Neural cell (in vitro differentiated cells): ENCODE measurements at regions not wholly inside any gene's neighbourhood (a gene's known extent, or its start where the extent isn't known, plus 50 kb on each side); places are given as distances from the start of the nearest gene placed in this dataset.

Experiments
- H2AFZ ChIP-seq: fragments of 200-600, 300-800 bp; sonication (generic), shearing (Covaris generic); 2 replicates; pipeline ENCODE4 v1.6.0; 2014; ENCODE audit warnings: low read depth, mild to moderate bottlenecking, antibody characterized with exemption, low read length, moderate library complexity
- H3F3A ChIP-seq: fragments of 200-600 bp; shearing (Covaris generic); 2 replicates; pipeline ENCODE4 v1.6.1; 2016; ENCODE audit warnings: mild to moderate bottlenecking, moderate library complexity, mixed read lengths, antibody characterized with exemption, low read length; ENCODE audit not compliant: insufficient read depth, poor library complexity, severe bottlenecking
- H3K27ac ChIP-seq: fragments of 200-600, 300-800 bp; sonication (generic), shearing (Covaris generic); 2 replicates; pipeline ENCODE4 v1.5.1; 2014; ENCODE audit warnings: mild to moderate bottlenecking, low read length, moderate library complexity
- H3K27me3 ChIP-seq: fragments of 300-800, 200-600 bp; sonication (generic), shearing (Covaris generic); 2 replicates; pipeline ENCODE4 v1.6.0; 2014; ENCODE audit warnings: mild to moderate bottlenecking, low read depth, low read length, moderate library complexity; ENCODE audit not compliant: insufficient read depth
- H3K36me3 ChIP-seq: fragments of 300-800, 200-600 bp; sonication (generic), shearing (Covaris generic); 2 replicates; pipeline ENCODE4 v1.5.1; 2014; ENCODE audit warnings: mild to moderate bottlenecking, antibody characterized with exemption, low read length, moderate library complexity; ENCODE audit not compliant: insufficient read depth
- H3K4me2 ChIP-seq: fragments of 300-800, 200-600 bp; sonication (generic), shearing (Covaris generic); 2 replicates; pipeline ENCODE4 v1.6.0; 2014; ENCODE audit warnings: mild to moderate bottlenecking, low read length
- H3K4me3 ChIP-seq: fragments of 300-800, 200-600 bp; sonication (generic), shearing (Covaris generic); 2 replicates; pipeline ENCODE4 v1.5.1; 2014; ENCODE audit warnings: mild to moderate bottlenecking, low read length, moderate library complexity
- H3K79me2 ChIP-seq: fragments of 200-600 bp; shearing (Covaris generic); replicated peaks from 2 replicates; pipeline ENCODE4 v1.6.0; 2014; ENCODE audit warnings: mild to moderate bottlenecking, low read length, moderate library complexity; ENCODE audit not compliant: insufficient read depth
- H3K9ac ChIP-seq: fragments of 300-800, 200-600 bp; sonication (generic), shearing (Covaris generic); 2 replicates; pipeline ENCODE4 v1.6.1; 2016; ENCODE audit warnings: mild to moderate bottlenecking, low read length, mixed read lengths
- H3K9me2 ChIP-seq: fragments of 200-600 bp; shearing (Covaris generic); 2 replicates; pipeline ENCODE4 v1.6.1; 2016; ENCODE audit warnings: mild to moderate bottlenecking, low read length, mixed read lengths; ENCODE audit not compliant: insufficient read depth
- H3K9me3 ChIP-seq: fragments of 200-600, 300-800 bp; sonication (generic), shearing (Covaris generic); 2 replicates; pipeline ENCODE4 v1.6.1; 2016; ENCODE audit warnings: mild to moderate bottlenecking, mixed run types, low read length, moderate library complexity, mixed read lengths
- H4K20me1 ChIP-seq: fragments of 200-600 bp; shearing (Covaris generic); 2 replicates; pipeline ENCODE4 v1.6.1; 2016; ENCODE audit warnings: mild to moderate bottlenecking, mixed run types; ENCODE audit not compliant: insufficient read depth
- EP300 ChIP-seq: fragments of 450-650 bp; conservative IDR thresholded peaks from 2 replicates; pipeline ENCODE4 v1.6.1; 2014; ENCODE audit warnings: antibody characterized with exemption, mild to moderate bottlenecking, moderate library complexity; ENCODE audit not compliant: poor library complexity, severe bottlenecking
- EZH2 ChIP-seq: fragments of 200-600, 300-800 bp; shearing (Covaris generic), sonication (generic); IDR thresholded peaks from 2 replicates; pipeline ENCODE4 v1.6.1; 2014; ENCODE audit warnings: antibody characterized with exemption, low read length, borderline replicate concordance, mild to moderate bottlenecking; ENCODE audit not compliant: insufficient read depth, poor library complexity, severe bottlenecking
- POLR2AphosphoS5 ChIP-seq: IDR thresholded peaks from 2 replicates; pipeline ENCODE4 v1.6.1; 2012
- SMC3 ChIP-seq: fragments of 450-650 bp; conservative IDR thresholded peaks from 2 replicates; pipeline ENCODE4 v1.6.1; 2014; ENCODE audit warnings: antibody characterized with exemption, mild to moderate bottlenecking, moderate library complexity; ENCODE audit not compliant: poor library complexity
- TAF1 ChIP-seq: IDR thresholded peaks from 2 replicates; pipeline ENCODE4 v1.6.1; 2012; ENCODE audit warnings: low read depth
- TF ChIP-seq, protein P1 (sequence below): IDR thresholded peaks from 2 replicates; pipeline ENCODE4 v1.6.1; 2012; ENCODE audit warnings: borderline replicate concordance
- TF ChIP-seq, protein P2 (sequence below): fragments of 450-650 bp; IDR thresholded peaks from 2 replicates; pipeline ENCODE4 v1.5.1; 2014; ENCODE audit warnings: antibody characterized with exemption, mild to moderate bottlenecking, moderate library complexity; ENCODE audit not compliant: poor library complexity, severe bottlenecking

DNA sequence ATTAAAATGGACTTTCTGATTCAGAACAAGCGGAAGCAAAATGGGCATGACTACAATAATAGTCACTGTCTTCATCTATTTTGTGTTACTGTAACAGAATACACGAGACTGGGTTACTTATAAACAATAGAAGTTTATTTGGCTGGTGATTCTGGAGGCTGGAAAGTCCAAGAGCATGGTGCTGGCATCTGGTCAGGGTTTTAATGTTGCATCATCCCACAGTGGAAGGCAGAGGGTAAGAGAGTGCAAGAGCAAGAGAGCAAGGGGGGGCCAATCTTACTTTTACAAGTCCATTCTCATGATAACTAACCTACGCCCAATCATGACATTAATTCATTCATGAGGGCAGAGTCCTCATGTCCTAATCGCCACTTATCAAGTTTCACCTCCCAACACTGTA is 189.2 kb downstream of the TOX3 start:
- H3K9ac ChIP-seq = no peak overlapping the region
- TF ChIP-seq, protein P1, sequence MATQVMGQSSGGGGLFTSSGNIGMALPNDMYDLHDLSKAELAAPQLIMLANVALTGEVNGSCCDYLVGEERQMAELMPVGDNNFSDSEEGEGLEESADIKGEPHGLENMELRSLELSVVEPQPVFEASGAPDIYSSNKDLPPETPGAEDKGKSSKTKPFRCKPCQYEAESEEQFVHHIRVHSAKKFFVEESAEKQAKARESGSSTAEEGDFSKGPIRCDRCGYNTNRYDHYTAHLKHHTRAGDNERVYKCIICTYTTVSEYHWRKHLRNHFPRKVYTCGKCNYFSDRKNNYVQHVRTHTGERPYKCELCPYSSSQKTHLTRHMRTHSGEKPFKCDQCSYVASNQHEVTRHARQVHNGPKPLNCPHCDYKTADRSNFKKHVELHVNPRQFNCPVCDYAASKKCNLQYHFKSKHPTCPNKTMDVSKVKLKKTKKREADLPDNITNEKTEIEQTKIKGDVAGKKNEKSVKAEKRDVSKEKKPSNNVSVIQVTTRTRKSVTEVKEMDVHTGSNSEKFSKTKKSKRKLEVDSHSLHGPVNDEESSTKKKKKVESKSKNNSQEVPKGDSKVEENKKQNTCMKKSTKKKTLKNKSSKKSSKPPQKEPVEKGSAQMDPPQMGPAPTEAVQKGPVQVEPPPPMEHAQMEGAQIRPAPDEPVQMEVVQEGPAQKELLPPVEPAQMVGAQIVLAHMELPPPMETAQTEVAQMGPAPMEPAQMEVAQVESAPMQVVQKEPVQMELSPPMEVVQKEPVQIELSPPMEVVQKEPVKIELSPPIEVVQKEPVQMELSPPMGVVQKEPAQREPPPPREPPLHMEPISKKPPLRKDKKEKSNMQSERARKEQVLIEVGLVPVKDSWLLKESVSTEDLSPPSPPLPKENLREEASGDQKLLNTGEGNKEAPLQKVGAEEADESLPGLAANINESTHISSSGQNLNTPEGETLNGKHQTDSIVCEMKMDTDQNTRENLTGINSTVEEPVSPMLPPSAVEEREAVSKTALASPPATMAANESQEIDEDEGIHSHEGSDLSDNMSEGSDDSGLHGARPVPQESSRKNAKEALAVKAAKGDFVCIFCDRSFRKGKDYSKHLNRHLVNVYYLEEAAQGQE = no peak
- TF ChIP-seq EZH2 = no peak
- no peaks in the 10 kb centered on the region for H3K36me3 ChIP-seq
- no peak overlapping the region for H3K4me3 ChIP-seq
- H3K9me3 ChIP-seq = no peaks in the 10 kb centered on the region
- no peak overlapping the region for H2AFZ ChIP-seq
- no peaks in the 10 kb centered on the region for H3K9me2 ChIP-seq
- no peaks in the 10 kb centered on the region for H3F3A ChIP-seq
- H3K79me2 ChIP-seq = no peaks in the 10 kb centered on the region
- no peaks in the 10 kb centered on the region for H3K27me3 ChIP-seq
- no peak overlapping the region for H3K27ac ChIP-seq
- no peaks in the 10 kb centered on the region for H4K20me1 ChIP-seq
- H3K4me2 ChIP-seq = no peak overlapping the region

DNA sequence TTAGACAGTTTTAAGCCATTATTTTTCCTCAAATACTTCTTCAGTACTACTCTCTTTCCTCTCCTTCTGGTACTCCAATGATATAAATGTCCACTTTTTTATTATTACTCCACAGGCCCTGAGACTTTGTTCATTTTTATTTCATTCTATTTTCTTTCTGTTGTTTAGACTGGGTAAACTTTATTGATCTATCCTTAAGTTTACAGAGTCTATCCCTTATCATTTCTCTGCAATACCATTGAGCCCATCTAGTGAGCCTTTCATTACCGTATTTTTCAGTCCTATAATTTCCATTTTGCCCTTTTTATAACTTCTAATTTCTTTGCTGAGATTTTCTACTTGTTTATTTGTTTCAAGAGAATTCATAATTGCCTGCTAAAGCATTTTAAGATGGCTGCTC is 193.7 kb downstream of the TOX3 start:
- H4K20me1 ChIP-seq = no peaks in the 10 kb centered on the region
- no peak overlapping the region for H3K4me3 ChIP-seq
- TF ChIP-seq SMC3 (no peak), TAF1 (no peak), EP300 (no peak), POLR2AphosphoS5 (no peak)
- TF ChIP-seq, protein P2, sequence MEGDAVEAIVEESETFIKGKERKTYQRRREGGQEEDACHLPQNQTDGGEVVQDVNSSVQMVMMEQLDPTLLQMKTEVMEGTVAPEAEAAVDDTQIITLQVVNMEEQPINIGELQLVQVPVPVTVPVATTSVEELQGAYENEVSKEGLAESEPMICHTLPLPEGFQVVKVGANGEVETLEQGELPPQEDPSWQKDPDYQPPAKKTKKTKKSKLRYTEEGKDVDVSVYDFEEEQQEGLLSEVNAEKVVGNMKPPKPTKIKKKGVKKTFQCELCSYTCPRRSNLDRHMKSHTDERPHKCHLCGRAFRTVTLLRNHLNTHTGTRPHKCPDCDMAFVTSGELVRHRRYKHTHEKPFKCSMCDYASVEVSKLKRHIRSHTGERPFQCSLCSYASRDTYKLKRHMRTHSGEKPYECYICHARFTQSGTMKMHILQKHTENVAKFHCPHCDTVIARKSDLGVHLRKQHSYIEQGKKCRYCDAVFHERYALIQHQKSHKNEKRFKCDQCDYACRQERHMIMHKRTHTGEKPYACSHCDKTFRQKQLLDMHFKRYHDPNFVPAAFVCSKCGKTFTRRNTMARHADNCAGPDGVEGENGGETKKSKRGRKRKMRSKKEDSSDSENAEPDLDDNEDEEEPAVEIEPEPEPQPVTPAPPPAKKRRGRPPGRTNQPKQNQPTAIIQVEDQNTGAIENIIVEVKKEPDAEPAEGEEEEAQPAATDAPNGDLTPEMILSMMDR = no peak
- H3K36me3 ChIP-seq = no peaks in the 10 kb centered on the region
- no peaks in the 10 kb centered on the region for H3K9me3 ChIP-seq
- H3K9me2 ChIP-seq = no peaks in the 10 kb centered on the region
- H3F3A ChIP-seq = no peaks in the 10 kb centered on the region
- no peaks in the 10 kb centered on the region for H3K79me2 ChIP-seq
- H3K27ac ChIP-seq = no peak overlapping the region
- no peaks in the 10 kb centered on the region for H3K27me3 ChIP-seq
- no peak overlapping the region for H3K9ac ChIP-seq
- H2AFZ ChIP-seq = no peak overlapping the region
- no peak overlapping the region for H3K4me2 ChIP-seq

DNA sequence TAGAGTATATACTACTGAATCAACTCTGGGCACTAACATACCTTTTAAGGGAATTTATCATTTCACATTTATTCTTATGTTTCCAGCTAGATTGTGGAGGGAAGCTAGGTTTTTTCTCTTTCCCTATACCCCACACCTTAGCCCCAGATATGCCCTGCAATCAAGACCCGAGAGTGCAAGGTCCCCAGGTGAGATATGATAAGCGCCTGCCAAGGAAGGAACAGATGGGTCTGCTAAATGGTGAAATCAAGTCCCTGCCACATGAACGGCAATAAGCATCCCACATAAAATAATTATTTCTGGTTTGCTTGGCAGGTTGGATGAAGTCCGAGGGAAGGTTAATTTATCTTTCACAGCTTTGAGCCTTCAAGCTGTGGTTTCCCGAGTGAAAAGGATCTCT is 195.5 kb downstream of the TOX3 start:
- H4K20me1 ChIP-seq = no peaks in the 10 kb centered on the region
- no peaks in the 10 kb centered on the region for H3K9me3 ChIP-seq
- TF ChIP-seq, protein P1 = no peak
- no peak for TF ChIP-seq EZH2
- H3F3A ChIP-seq = no peaks in the 10 kb centered on the region
- no peaks in the 10 kb centered on the region for H3K9me2 ChIP-seq
- H3K9ac ChIP-seq = no peak overlapping the region
- H3K79me2 ChIP-seq = no peaks in the 10 kb centered on the region
- H3K36me3 ChIP-seq = no peaks in the 10 kb centered on the region
- no peak overlapping the region for H3K4me2 ChIP-seq
- H3K4me3 ChIP-seq = no peak overlapping the region
- H2AFZ ChIP-seq = no peak overlapping the region
- no peaks in the 10 kb centered on the region for H3K27me3 ChIP-seq
- H3K27ac ChIP-seq = no peak overlapping the region
